ENCODE measurements at regions not wholly inside any gene's neighbourhood (a gene's known extent, or its start where the extent isn't known, plus 50 kb on each side); places are given as distances from the start of the nearest gene placed in this dataset.

- no peak for DNase-seq (ENCODE audit: low read depth)
Measured at GRCh38 chr9:116084497-116084896, 69.1 kb upstream of the PAPPA start.

GRCh38 chr9:116087246-116087645 is 66.3 kb upstream of the PAPPA start:
- DNase-seq (ENCODE audit: low read depth), result no peak

- DNase-seq (ENCODE audit: low read depth), result no peak
Measured at GRCh38 chr9:116087751-116088194, 65.8 kb upstream of the PAPPA start.

GRCh38 chr9:116088396-116088795 is 65.2 kb upstream of the PAPPA start:
- DNase-seq (ENCODE audit: low read depth), result no peak

- DNase-seq (ENCODE audit: low read depth), result no peak
Measured at GRCh38 chr9:116090030-116090770, 63.4 kb upstream of the PAPPA start.

GRCh38 chr9:116094846-116095245 is 58.7 kb upstream of the PAPPA start:
- DNase-seq (ENCODE audit: low read depth), result no peak

GRCh38 chr9:116095403-116095802 is 58.2 kb upstream of the PAPPA start:
- no peak for DNase-seq (ENCODE audit: low read depth)

- DNase-seq (ENCODE audit: low read depth), result no peak
Measured at GRCh38 chr9:116096046-116096445, 57.5 kb upstream of the PAPPA start.

- no peak for DNase-seq (ENCODE audit: low read depth)
Measured at GRCh38 chr9:116096853-116097252, 56.7 kb upstream of the PAPPA start.

GRCh38 chr9:116098476-116098875 is 55.1 kb upstream of the PAPPA start:
- DNase-seq (ENCODE audit: low read depth), result no peak

- no peak for DNase-seq (ENCODE audit: low read depth)
Measured at GRCh38 chr9:116099821-116100220, 53.8 kb upstream of the PAPPA start.

GRCh38 chr9:116100711-116101121 is 52.9 kb upstream of the PAPPA start:
- no peak for DNase-seq (ENCODE audit: low read depth)

- peak; percentile 59 for DNase-seq (ENCODE audit: low read depth)
Measured at GRCh38 chr9:116101516-116101915, 52.1 kb upstream of the PAPPA start.

- no peak for DNase-seq (ENCODE audit: low read depth)
Measured at GRCh38 chr9:116102596-116102995, 51.0 kb upstream of the PAPPA start.

Data from fibroblast of the conjunctiva (primary cell).